ENCODE measurements at regions not wholly inside any gene's neighbourhood (a gene's known extent, or its start where the extent isn't known, plus 50 kb on each side); places are given as distances from the start of the nearest gene placed in this dataset.

- TF ChIP-seq SAP30 (IDR thresholded peaks at IDR 0.05; ENCODE audit: insufficient read depth, insufficient replicate concordance, low read length) (no peak), CTBP2 (IDR thresholded peaks at IDR 0.05; ENCODE audit: borderline replicate concordance, insufficient read depth, insufficient read length, low read length) (no peak)
Measured at GRCh38 chr1:157910270-157910669, 68.7 kb upstream of the CD5L start (continued).
